Ammon's horn (tissue), 1 donor: ENCODE measurements at regions not wholly inside any gene's neighbourhood (a gene's known extent, or its start where the extent isn't known, plus 50 kb on each side); places are given as distances from the start of the nearest gene placed in this dataset.
"Not testable (repeated sequence)": the region's sequence is repeated elsewhere in the genome, so short reads cannot be mapped to it uniquely, and the experiment has no call there.

ENCODE experiments used
- DNase-seq: peaks from one replicate; pipeline ENCODE4 v3.0.0-alpha.2; 2016; ENCODE audit warnings: low spot score

- DNase-seq = no peak
These were observed 56.1 kb downstream of the FEZF1 start for GRCh38 chr7:122248472-122248871.

DNA sequence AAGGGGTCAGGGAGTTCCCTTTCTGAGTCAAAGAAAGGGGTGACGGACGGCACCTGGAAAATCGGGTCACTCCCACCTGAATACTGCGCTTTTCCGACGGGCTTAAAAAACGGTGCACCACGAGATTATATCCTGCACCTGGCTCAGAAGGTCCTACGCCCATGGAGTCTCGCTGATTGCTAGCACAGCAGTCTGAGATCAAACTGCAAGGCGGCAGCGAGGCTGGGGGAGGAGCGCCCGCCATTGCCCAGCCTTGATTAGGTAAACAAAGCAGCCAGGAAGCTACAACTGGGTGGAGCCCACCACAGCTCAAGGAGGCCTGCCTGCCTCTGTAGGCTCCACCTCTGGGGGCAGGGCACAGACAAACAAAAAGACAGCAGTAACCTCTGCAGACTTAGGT is 65.8 kb downstream of the FEZF1 start:
- not testable (repeated sequence) for DNase-seq

DNA sequence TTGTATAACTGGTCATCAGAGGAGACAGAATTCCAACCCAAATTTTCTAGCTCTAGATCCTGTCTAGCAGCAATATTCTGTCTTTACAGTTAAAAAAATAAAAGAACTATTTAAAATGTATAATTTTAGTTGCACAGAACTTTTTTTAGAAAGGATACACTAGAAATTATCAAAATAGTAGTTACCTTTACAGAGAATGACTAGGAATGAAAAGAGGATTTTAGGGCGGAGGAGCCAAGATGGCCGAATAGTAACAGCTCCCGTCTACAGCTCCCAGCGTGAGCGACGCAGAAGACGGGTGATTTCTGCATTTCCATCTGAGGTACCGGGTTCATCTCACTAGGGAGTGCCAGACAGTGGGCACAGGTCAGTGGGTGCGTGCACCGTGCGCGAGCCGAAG is 66.3 kb downstream of the FEZF1 start:
- not testable (repeated sequence) for DNase-seq

DNA sequence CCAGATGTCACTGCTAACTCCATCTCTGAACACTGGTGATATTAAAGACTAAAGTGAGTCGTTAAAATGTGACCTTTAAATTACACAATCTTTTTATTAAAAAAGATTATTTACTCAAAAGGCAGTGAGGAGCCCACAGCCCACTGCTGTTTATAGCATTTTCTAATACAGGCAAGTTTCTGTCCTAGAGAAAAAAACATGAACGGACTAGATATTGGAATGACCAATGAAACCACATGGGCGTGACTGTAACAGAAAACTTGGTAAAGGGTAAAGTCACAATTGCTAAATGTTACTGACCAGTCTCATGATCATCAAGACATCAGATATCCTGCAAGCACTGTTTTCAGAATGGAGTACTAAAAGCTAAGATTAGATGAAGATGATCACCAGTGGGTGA is 78.7 kb downstream of the FEZF1 start:
- DNase-seq = no peak

GRCh38 chr7:122219253-122219865 is 75.3 kb upstream of the AASS start:
- peak; percentile 30 for DNase-seq

GRCh38 chr7:122217125-122217524 is 73.1 kb upstream of the AASS start:
- DNase-seq = no peak

DNA sequence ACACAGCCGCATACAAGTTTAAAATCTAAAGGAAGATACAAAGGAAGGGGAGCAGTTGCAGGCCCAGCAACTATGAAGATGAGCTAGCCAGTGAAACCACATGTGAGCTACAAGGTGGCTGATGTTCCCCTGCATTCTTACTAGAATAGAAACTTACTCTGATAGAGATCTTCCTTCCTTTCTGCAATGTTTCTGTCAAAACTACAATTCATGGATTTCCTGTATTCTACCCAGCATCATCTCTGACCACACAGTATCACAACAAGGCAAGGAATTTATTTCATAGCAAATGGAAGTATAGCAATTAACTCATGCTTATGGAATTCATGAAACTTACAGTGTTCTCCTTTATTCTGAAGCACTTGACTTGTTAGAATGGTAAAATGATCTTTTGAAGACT is 68.7 kb upstream of the AASS start:
- DNase-seq = no peak

DNA sequence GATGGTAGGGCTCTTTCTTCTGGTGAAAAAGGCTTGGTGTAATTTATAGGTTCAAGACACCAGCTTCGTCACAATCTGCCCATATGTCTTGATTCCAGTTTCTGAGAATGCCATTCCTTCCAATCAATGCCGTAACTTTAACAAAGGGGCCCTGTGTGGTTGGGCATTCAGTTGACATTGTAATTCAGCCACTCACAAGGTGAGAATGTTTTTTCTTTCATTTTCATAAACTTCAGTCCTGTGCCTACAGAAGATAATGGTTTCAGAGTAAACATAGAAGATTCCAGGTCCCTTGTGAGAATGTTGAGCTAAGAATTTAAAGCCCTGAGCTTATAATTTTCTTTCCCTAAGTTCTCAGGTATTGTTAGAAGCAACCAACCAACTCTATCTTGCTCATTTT is 67.3 kb upstream of the AASS start:
- DNase-seq = no peak

DNA sequence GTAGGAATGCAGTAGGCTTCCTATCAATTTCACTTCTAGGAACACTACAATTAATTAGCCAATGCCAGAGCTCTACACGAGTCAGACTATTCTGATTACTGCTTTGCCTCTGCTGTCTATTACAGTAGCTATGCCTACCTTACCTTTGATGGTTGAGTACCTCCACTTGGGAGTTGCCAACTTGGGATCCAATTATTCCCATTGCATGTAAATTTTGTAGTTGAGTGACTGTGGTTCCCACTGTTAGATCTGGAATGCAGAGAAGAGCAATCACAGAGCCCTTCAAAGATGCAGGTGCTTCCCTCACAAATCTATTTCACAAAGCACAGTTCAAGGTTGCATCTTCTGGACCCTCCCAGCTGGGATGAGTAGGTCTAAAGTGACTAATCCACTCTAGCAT is 62.9 kb upstream of the AASS start:
- DNase-seq = no peak

DNA sequence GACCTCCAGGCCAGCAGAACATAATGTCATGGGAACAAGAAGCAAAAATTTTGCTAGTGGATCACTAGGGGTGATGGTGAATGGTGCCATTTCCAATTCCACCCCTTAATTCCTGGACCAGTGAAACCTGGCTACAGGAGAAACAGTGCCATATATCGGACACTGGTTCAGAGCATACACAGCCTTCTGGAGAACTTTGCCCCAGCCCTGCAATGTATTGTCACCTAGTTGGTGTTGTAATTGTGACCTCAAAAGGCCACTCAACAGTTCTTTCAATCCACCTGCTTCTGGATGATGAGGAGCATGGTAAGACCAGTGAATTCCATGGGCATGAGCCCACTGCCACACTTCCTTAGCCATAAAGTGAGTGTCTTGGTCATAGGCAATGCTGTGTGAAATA is 59.8 kb upstream of the AASS start:
- DNase-seq = no peak

DNA sequence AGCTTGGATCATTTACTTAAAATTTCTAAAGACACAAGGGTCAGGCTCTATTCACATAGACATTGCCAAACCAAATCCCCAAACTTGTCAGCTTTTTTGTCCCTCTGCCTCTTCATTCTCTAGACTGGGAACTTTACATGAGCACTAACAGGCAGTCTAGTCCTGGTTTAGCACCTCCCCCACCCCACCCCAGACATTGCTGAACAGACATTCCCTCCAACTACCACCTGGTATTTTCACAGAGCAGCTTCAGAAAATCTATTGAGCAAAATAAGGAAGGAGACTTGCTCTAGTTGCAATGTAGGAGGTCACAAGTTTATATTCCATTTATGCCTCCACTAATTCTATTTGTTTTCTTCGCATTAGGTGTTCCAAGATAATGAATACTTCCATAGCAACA is 56.8 kb upstream of the AASS start:
- DNase-seq = no peak

DNA sequence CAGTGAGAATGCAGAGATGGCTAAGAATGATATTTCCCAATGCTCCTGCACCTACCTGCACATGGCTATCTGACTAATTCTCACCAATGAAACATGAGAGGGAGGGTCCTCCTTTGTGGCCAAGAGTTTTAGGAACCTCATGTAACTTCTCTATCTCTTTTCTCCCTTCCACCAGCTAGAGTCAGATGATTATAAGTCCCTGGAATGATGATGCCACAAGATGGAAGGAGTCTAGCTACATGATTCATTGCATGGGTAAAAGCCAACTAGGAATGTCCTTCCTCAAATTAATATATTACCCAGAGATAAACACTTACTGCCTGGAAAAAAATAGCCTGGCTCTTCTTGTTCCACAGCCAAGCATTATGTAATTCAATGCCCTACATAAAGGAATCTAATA is 55.1 kb upstream of the AASS start:
- no peak for DNase-seq

DNA sequence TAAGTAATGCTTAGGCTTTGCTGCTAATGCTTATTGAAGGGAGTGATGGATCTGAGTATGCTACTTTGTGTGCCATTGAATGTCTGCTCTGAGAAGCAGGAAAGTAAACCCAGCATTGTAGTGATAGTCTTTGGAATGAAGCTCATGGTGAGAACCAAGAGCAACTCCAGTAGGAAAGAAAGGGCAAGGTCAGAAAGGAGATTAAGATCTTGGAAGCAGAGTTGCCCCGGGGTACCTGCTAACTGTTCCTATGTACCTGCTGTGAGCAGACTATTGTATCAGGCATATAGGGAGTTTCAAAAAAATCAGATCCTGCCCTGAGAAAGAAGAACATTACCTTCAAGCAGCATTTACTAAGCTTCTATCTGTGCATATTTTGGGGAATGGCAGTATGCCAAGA is 54.5 kb upstream of the AASS start:
- DNase-seq = no peak
